Naive thymus-derived CD4-positive, alpha-beta T cell (primary cell): ENCODE measurements at regions not wholly inside any gene's neighbourhood (a gene's known extent, or its start where the extent isn't known, plus 50 kb on each side); places are given as distances from the start of the nearest gene placed in this dataset.
A peak's percentile ranks its signal among the peaks of the same experiment; 100 is the strongest.

Experiments
- ATAC-seq: fragments of 150-1000 bp; cut with Tn5 transposase; 2 replicates; pipeline ENCODE4 v1.10.0; 2021; ENCODE audit warnings: mild to moderate bottlenecking, moderate library complexity
- CTCF ChIA-PET: fragments of 350-600 bp; sonication (Branson Sonifier 250); formaldehyde crosslinking; loops from one replicate; lab custom pipeline; 2021; ENCODE audit warnings: antibody characterized with exemption; lab: Charles Lee
- POLR2A ChIA-PET: fragments of 350-600 bp; sonication (Branson Sonifier 250); formaldehyde crosslinking; loops from one replicate; lab custom pipeline; 2021; ENCODE audit warnings: antibody characterized with exemption, inconsistent platforms; lab: Charles Lee
- DNase-seq, 9 donors: peaks; one replicate each; pipeline versions ENCODE4 v3.0.0 to v3.0.0-alpha.2; 2020 to 2022; ENCODE audit warnings: mixed read lengths in 1 of 9
- H3K27ac ChIP-seq: one replicate; pipeline ENCODE4 v1.7.0; 2013; ENCODE audit warnings: mild to moderate bottlenecking, low read depth, low read length, moderate library complexity
- H3K27me3 ChIP-seq, 2 donors: one replicate each; pipeline ENCODE4 v1.7.0; 2013; ENCODE audit warnings: low read length in 2 of 2, mild to moderate bottlenecking in 2 of 2, moderate library complexity in 2 of 2; ENCODE audit not compliant: control insufficient read depth in 2 of 2, insufficient read depth in 2 of 2
- H3K36me3 ChIP-seq, 3 experiments: 1 replicate in 2 of 3; 2 replicates in 1 of 3; pipeline ENCODE4 v1.7.0; 2013; ENCODE audit warnings: low read length in 3 of 3, mild to moderate bottlenecking in 3 of 3, moderate library complexity in 1 of 3; ENCODE audit not compliant: insufficient read depth in 3 of 3, control insufficient read depth in 2 of 3
- H3K4me1 ChIP-seq, 2 donors: one replicate each; pipeline ENCODE4 v1.7.0; 2013; ENCODE audit warnings: low read length in 2 of 2, mild to moderate bottlenecking in 2 of 2, moderate library complexity in 1 of 2; ENCODE audit not compliant: control insufficient read depth in 2 of 2, insufficient read depth in 2 of 2
- H3K4me3 ChIP-seq: 2 replicates; pipeline ENCODE4 v1.7.0; 2013; ENCODE audit warnings: mild to moderate bottlenecking, low read length
- H3K9me3 ChIP-seq, 3 experiments: 1 replicate in 2 of 3; 2 replicates in 1 of 3; pipeline ENCODE4 v1.7.0; 2013; ENCODE audit warnings: low read length in 3 of 3; ENCODE audit not compliant: control insufficient read depth in 2 of 3
- H3K27ac Mint-ChIP-seq, 9 donors: one replicate each; pipeline ENCODE4 v1.8.0; 2020 to 2022; ENCODE audit warnings: mixed read lengths in 9 of 9, mild to moderate bottlenecking in 8 of 9, moderate library complexity in 5 of 9, inconsistent platforms in 2 of 9
- H3K27me3 Mint-ChIP-seq, 5 donors: one replicate each; pipeline ENCODE4 v1.8.0; 2021 to 2022; ENCODE audit warnings: mixed read lengths in 5 of 5, mild to moderate bottlenecking in 1 of 5
- H3K36me3 Mint-ChIP-seq, 5 donors: one replicate each; pipeline ENCODE4 v1.8.0; 2020 to 2022; ENCODE audit warnings: mixed read lengths in 5 of 5, mild to moderate bottlenecking in 3 of 5, inconsistent platforms in 1 of 5
- H3K4me1 Mint-ChIP-seq, 7 donors: one replicate each; pipeline ENCODE4 v1.8.0; 2020 to 2022; ENCODE audit warnings: mixed read lengths in 7 of 7, mild to moderate bottlenecking in 3 of 7, inconsistent platforms in 1 of 7
- H3K4me3 Mint-ChIP-seq, 10 donors: one replicate each; pipeline ENCODE4 v1.8.0; 2020 to 2022; ENCODE audit warnings: mild to moderate bottlenecking in 10 of 10, mixed read lengths in 10 of 10, moderate library complexity in 6 of 10, inconsistent platforms in 2 of 10
- H3K9me3 Mint-ChIP-seq, 11 donors: one replicate each; pipeline ENCODE4 v1.8.0; 2020 to 2022; ENCODE audit warnings: mixed read lengths in 11 of 11, mild to moderate bottlenecking in 4 of 11, inconsistent platforms in 1 of 11, moderate library complexity in 1 of 11
- intact Hi-C, 2 donors: fragments of 100-400 bp; cut with micrococcal nuclease; formaldehyde crosslinking; loops; one replicate each; pipeline ENCODE4 v1.15.1; 2023

DNA sequence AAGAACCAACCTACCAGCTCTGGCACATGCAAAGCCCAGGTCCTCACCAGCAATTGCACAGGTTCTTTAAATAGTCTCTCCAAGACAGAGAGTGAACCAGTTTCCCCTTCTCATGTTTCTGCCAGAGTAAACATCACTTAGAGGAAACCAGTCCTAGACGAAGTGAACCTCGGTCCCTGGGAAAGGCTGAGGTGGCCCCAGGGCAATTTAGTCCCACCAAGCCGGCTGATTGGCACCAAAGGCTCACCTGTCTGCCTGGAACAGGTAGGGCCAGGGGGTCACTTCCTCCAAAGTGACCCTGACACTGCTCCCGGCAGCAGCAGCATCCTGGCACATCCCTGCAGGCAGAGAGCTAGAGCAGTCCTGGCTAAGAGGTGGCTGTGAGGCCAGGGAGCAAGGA lies 122.9 kb upstream of the ZNF507 start:
- peaks cover 10 to 17% (median 15%) of the 10 kb centered on the region in 7 donors for H3K4me1 Mint-ChIP-seq
- ChIA-PET CTCF (no interaction called here), POLR2A (no interaction called here)
- no peaks in the 10 kb centered on the region for H3K36me3 Mint-ChIP-seq
- peaks cover 0 to 1% (median 0%) of the 10 kb centered on the region in 11 donors for H3K9me3 Mint-ChIP-seq
- no peak overlapping the region for H3K4me3 ChIP-seq
- no peak overlapping the region for H3K27ac ChIP-seq
- peaks cover 0 to 10% of the 10 kb centered on the region in 2 donors for H3K27me3 ChIP-seq
- no peaks in the 10 kb centered on the region for H3K36me3 ChIP-seq
- peaks cover 43 to 63% (median 55%) of the 10 kb centered on the region in 5 donors for H3K27me3 Mint-ChIP-seq
- intact Hi-C loops, result loop anchor here in 1 of 2 donors (5.0 to 10.0 kb wide), 2 partner anchors 1168 to 1540 kb away; no protein-coding TSS in a partner anchor
- H3K9me3 ChIP-seq, result no peaks in the 10 kb centered on the region
- ATAC-seq (no peak), DNase-seq (no peak)
- no peak overlapping the region for H3K27ac Mint-ChIP-seq
- H3K4me3 Mint-ChIP-seq, result no peak overlapping the region
- peaks cover 5 to 7% of the 10 kb centered on the region in 2 donors for H3K4me1 ChIP-seq

DNA sequence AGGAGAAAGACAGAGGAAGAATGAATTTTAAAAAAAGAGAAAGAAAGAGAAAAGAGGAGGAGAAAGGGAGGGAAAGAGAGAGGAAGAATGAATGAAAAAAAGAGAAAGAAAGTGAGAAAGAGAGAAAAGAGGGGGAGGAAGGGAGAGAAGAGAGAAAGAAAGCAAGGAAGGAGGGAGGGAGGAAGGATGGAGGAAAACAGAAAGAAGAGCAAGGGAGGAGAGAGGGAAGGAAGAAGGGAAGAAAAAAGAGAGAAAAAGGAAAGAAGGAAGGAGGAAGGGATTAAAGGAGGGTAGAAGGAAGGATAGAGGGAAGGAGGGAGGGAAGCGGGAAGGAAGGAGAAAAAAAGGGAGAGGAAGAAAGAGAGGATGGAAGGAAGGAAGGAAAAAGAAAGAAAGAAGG lies 122.3 kb upstream of the ZNF507 start:
- Histone ChIP-seq H3K36me3 (no peaks in the 10 kb centered on the region), H3K4me3 (no peak overlapping the region), H3K9me3 (no peaks in the 10 kb centered on the region), H3K27ac (no peak overlapping the region), H3K4me1 (peaks cover 5 to 7% of the 10 kb centered on the region in 2 donors), H3K27me3 (peaks cover 0 to 10% of the 10 kb centered on the region in 2 donors)
- H3K4me1 Mint-ChIP-seq, result peaks cover 10 to 17% (median 15%) of the 10 kb centered on the region in 7 donors
- no peak for ATAC-seq
- peaks cover 0 to 1% (median 0%) of the 10 kb centered on the region in 11 donors for H3K9me3 Mint-ChIP-seq
- CTCF ChIA-PET, result interaction anchor here (0.9 to 3.7 kb wide), 2 partner anchors 1539 to 1554 kb away, joined by 3 to 17 read pairs; no protein-coding TSS in a partner anchor
- H3K36me3 Mint-ChIP-seq, result no peaks in the 10 kb centered on the region
- peaks cover 43 to 63% (median 58%) of the 10 kb centered on the region in 5 donors for H3K27me3 Mint-ChIP-seq
- peak overlapping the region in 1 of 9 donors; percentile 38 for H3K27ac Mint-ChIP-seq
- H3K4me3 Mint-ChIP-seq, result peak overlapping the region in 6 of 10 donors; percentile 0 to 61 (median 37)
- POLR2A ChIA-PET, result no interaction called here
- DNase-seq, result no peak
- intact Hi-C loops, result loop anchor here in 1 of 2 donors (5.0 to 10.0 kb wide), 2 partner anchors 1168 to 1541 kb away; no protein-coding TSS in a partner anchor

DNA sequence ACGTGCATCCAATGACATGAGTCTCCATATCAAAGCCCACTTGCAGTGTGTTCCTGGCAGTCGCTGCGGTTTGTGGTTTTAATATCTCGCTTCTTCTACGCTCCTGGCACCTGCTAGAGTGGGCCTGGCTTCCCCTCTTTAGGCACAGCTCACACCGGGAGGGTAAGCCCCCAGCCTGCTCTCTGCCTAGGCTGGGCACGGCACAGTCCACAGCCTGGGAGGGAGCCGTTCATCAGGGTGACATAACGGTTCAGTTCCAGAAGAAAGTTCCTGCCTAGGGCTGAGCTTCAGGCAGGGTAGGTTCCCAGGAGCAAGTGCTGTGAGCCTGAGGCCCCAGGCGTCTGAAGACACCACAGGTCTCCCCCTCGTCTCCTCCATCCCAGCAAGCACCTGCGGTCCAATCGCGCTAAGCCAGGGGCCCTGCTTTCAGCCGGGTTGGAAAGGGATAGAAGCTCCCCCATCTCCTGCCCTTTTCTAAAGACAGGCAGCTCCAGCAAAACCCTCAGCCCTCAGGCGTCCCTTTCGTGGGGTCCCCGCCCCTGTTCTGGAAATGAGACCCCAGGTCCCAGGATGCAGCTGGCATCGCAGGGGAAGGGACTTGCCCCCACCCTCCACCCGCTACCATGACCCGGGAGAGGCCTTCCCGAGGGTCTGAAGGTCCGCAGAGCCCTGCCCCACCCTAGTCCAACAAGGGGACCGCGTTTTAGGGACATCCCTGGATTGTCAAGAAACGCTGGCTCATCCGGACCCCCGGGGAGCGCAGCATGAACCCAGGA lies 121.6 kb upstream of the ZNF507 start:
- no peaks in the 10 kb centered on the region for H3K36me3 Mint-ChIP-seq
- peak in 5 of 9 donors; percentile 1 to 40 (median 15) for DNase-seq
- peaks cover 43 to 62% (median 61%) of the 10 kb centered on the region in 5 donors for H3K27me3 Mint-ChIP-seq
- Histone ChIP-seq H3K9me3 (no peaks in the 10 kb centered on the region), H3K4me3 (no peak overlapping the region), H3K36me3 (no peaks in the 10 kb centered on the region), H3K27ac (no peak overlapping the region), H3K4me1 (peaks cover 5 to 7% of the 10 kb centered on the region in 2 donors), H3K27me3 (peaks cover 0 to 10% of the 10 kb centered on the region in 2 donors)
- H3K9me3 Mint-ChIP-seq, result peaks cover 0 to 1% (median 0%) of the 10 kb centered on the region in 11 donors
- ChIA-PET CTCF (interaction anchor here (0.7 to 3.7 kb wide), 8 partner anchors 47 to 1557 kb away, joined by 3 to 17 read pairs (median 3); no protein-coding TSS in a partner anchor), POLR2A (interaction anchor here (0.6 kb wide), 1 partner anchor 106 kb away, joined by 3 read pairs; no protein-coding TSS in a partner anchor)
- H3K4me1 Mint-ChIP-seq, result peaks cover 10 to 17% (median 15%) of the 10 kb centered on the region in 7 donors
- H3K27ac Mint-ChIP-seq, result no peak overlapping the region
- peak overlapping the region in 5 of 10 donors; percentile 14 to 84 (median 61) for H3K4me3 Mint-ChIP-seq
- intact Hi-C loops, result loop anchor here (1.0 to 10.0 kb wide), 6 partner anchors 1169 to 1557 kb away; no protein-coding TSS in a partner anchor
- peak; percentile 60 for ATAC-seq

DNA sequence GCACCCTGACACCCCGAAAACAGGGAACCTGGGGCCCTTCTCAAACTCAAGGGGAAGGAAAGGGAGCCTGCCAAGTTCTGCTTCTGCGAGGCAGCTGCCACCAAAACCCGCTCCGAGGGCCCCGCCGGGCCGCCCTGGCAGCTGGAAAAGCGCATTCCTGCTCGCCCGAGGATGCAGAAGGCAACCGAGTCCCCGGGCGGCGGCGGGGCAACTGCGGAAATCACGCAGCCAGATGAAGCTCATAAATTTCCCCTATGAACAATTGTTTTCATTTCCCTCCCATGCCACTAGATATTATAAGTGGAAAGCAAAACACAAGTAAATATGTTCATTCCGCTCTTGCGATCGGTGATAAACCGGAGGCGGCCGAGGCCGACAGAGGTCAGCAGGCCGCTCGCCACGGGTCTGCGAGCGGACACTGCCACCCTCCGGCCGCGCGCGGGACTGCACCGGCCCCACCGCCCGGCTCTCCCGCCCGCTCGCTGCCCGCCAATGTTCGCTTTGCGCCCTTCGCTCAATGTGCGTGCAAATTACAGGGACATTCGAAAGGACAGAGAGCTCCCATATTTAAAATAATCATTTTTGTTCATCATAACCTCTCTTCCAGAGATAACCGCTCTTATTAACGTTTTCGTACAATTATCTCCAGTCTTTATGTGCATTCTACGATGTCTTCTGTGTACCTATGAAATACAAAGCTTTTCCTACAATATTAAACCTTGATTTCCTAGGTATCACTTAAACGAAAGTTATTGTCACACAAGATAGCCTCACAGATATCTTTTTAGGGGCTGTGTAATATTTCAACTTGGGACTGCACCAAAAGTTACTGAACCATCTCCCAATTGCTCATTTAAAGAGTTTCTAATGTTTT lies 120.8 kb upstream of the ZNF507 start:
- Histone ChIP-seq H3K9me3 (no peaks in the 10 kb centered on the region), H3K4me1 (peaks cover 5 to 7% of the 10 kb centered on the region in 2 donors), H3K36me3 (no peaks in the 10 kb centered on the region), H3K27ac (no peak overlapping the region), H3K4me3 (peak overlapping the region; percentile 17), H3K27me3 (peaks cover 0 to 10% of the 10 kb centered on the region in 2 donors)
- peaks cover 43 to 65% (median 58%) of the 10 kb centered on the region in 5 donors for H3K27me3 Mint-ChIP-seq
- intact Hi-C loops, result loop anchor here (1.0 to 10.0 kb wide), 6 partner anchors 1170 to 1558 kb away; no protein-coding TSS in a partner anchor
- no peak overlapping the region for H3K27ac Mint-ChIP-seq
- H3K4me3 Mint-ChIP-seq, result peak overlapping the region; percentile 68 to 86 (median 79)
- ATAC-seq (peak; percentile 85), DNase-seq (peak in 8 of 9 donors; percentile 19 to 80 (median 53))
- ChIA-PET CTCF (interaction anchor here (0.7 to 3.7 kb wide), 9 partner anchors 48 to 1558 kb away, joined by 3 to 17 read pairs (median 3); no protein-coding TSS in a partner anchor), POLR2A (no interaction called here)
- H3K9me3 Mint-ChIP-seq, result peaks cover 0 to 1% (median 0%) of the 10 kb centered on the region in 11 donors
- H3K4me1 Mint-ChIP-seq, result peaks cover 10 to 17% (median 15%) of the 10 kb centered on the region in 7 donors
- H3K36me3 Mint-ChIP-seq, result no peaks in the 10 kb centered on the region

DNA sequence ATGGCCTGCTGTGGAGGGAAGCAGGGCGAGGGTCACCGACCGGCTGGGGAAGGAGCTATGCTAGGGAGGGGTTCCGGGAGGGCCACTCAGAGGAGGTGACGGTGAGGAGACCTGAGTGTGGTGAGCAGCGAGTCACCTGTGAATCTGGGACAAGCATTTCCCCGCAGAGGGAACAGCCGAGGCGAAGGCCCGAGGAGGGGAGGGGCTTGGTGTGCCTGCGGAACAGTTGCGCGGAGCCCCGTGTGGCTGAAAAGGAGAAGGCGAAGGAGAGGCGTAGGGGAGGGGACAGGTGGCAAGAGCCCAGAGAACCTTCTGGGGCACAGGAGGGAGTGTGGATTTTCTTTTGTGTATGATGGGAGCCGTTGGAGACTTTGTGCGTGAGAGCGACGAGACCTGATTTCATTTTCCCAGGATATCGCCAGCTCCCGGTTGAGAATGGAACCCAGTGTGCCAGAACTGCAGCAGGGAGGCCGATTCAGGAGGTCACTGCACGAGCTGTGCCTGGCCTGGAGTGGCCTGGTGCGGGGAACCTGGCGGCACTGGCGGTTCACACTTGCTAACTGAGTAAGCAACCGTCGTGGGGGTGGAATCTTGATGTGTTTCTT lies 117.7 kb upstream of the ZNF507 start:
- ChIA-PET CTCF (no interaction called here), POLR2A (no interaction called here)
- Histone ChIP-seq H3K4me3 (no peak overlapping the region), H3K27me3 (peaks cover 0 to 10% of the 10 kb centered on the region in 2 donors), H3K27ac (no peak overlapping the region), H3K4me1 (peaks cover 5 to 7% of the 10 kb centered on the region in 2 donors), H3K36me3 (no peaks in the 10 kb centered on the region), H3K9me3 (no peaks in the 10 kb centered on the region)
- ATAC-seq (no peak), DNase-seq (no peak)
- no peak overlapping the region for H3K27ac Mint-ChIP-seq
- peaks cover 10 to 17% (median 15%) of the 10 kb centered on the region in 7 donors for H3K4me1 Mint-ChIP-seq
- H3K27me3 Mint-ChIP-seq, result peaks cover 36 to 69% (median 46%) of the 10 kb centered on the region in 5 donors
- H3K9me3 Mint-ChIP-seq, result peaks cover 0 to 1% (median 0%) of the 10 kb centered on the region in 11 donors
- no peak overlapping the region for H3K4me3 Mint-ChIP-seq
- intact Hi-C loops, result loop anchor here in 1 of 2 donors (10.0 kb wide), 1 partner anchor 1173 kb away; no protein-coding TSS in a partner anchor
- no peaks in the 10 kb centered on the region for H3K36me3 Mint-ChIP-seq
